ENCODE measurements at regions not wholly inside any gene's neighbourhood (a gene's known extent, or its start where the extent isn't known, plus 50 kb on each side); places are given as distances from the start of the nearest gene placed in this dataset.
A peak's percentile ranks its signal among the peaks of the same experiment; 100 is the strongest.

- intact Hi-C loops (cut with DNase I): no loop called here
- no peak for TF ChIP-seq CTCF (IDR thresholded peaks at IDR 0.05; ENCODE audit: borderline replicate concordance, extremely low read depth, insufficient read depth)
- no peak for FAIRE-seq
- Histone ChIP-seq H3K36me3 (ENCODE audit: control insufficient read depth in 2 of 3, insufficient read depth in 3 of 3, low read length in 3 of 3) (no peaks in the 10 kb centered on the region), H3K9me3 (ENCODE audit: control insufficient read depth in 2 of 3, insufficient read depth in 1 of 3, low read length in 3 of 3) (no peaks in the 10 kb centered on the region), H3K4me1 (ENCODE audit: control insufficient read depth in 2 of 3, insufficient read depth in 2 of 3, low read depth in 1 of 3, low read length in 3 of 3) (peaks cover 0 to 10% (median 3%) of the 10 kb centered on the region in 3 donors), H3K27ac (ENCODE audit: low read depth in 2 of 2, low read length in 2 of 2) (no peak overlapping the region), H3K27me3 (ENCODE audit: control insufficient read depth, insufficient read depth, low read length) (no peaks in the 10 kb centered on the region), H3K9ac (ENCODE audit: low read length in 3 of 3) (no peak overlapping the region), H3K4me3 (ENCODE audit: low read length in 3 of 3) (no peak overlapping the region)
- no peak for DNase-seq
These were observed 295.4 kb upstream of the STXBP5 start for GRCh38 chr6:146908786-146909185.

- Histone ChIP-seq H3K27me3 (ENCODE audit: control insufficient read depth, insufficient read depth, low read length) (no peaks in the 10 kb centered on the region), H3K9ac (ENCODE audit: low read length in 3 of 3) (no peak overlapping the region), H3K4me3 (ENCODE audit: low read length in 3 of 3) (no peak overlapping the region), H3K9me3 (ENCODE audit: control insufficient read depth in 2 of 3, insufficient read depth in 1 of 3, low read length in 3 of 3) (no peaks in the 10 kb centered on the region), H3K4me1 (ENCODE audit: control insufficient read depth in 2 of 3, insufficient read depth in 2 of 3, low read depth in 1 of 3, low read length in 3 of 3) (peaks cover 0 to 12% (median 5%) of the 10 kb centered on the region in 3 donors), H3K36me3 (ENCODE audit: control insufficient read depth in 2 of 3, insufficient read depth in 3 of 3, low read length in 3 of 3) (no peaks in the 10 kb centered on the region), H3K27ac (ENCODE audit: low read depth in 2 of 2, low read length in 2 of 2) (no peak overlapping the region)
- FAIRE-seq: no peak
- intact Hi-C loops (cut with DNase I): no loop called here
- peak in 2 of 5 donors; percentile 43 to 55 for DNase-seq
- no peak for TF ChIP-seq CTCF (IDR thresholded peaks at IDR 0.05; ENCODE audit: borderline replicate concordance, extremely low read depth, insufficient read depth)
These were observed 294.8 kb upstream of the STXBP5 start for GRCh38 chr6:146909376-146909775.

- Histone ChIP-seq H3K9ac (ENCODE audit: low read length in 3 of 3) (no peak overlapping the region), H3K27ac (ENCODE audit: low read depth in 2 of 2, low read length in 2 of 2) (no peak overlapping the region), H3K27me3 (ENCODE audit: control insufficient read depth, insufficient read depth, low read length) (no peaks in the 10 kb centered on the region), H3K9me3 (ENCODE audit: control insufficient read depth in 2 of 3, insufficient read depth in 1 of 3, low read length in 3 of 3) (no peaks in the 10 kb centered on the region), H3K4me3 (ENCODE audit: low read length in 3 of 3) (no peak overlapping the region), H3K4me1 (ENCODE audit: control insufficient read depth in 2 of 3, insufficient read depth in 2 of 3, low read depth in 1 of 3, low read length in 3 of 3) (peaks cover 0 to 16% (median 8%) of the 10 kb centered on the region in 3 donors), H3K36me3 (ENCODE audit: control insufficient read depth in 2 of 3, insufficient read depth in 3 of 3, low read length in 3 of 3) (no peaks in the 10 kb centered on the region)
- no peak for TF ChIP-seq CTCF (IDR thresholded peaks at IDR 0.05; ENCODE audit: borderline replicate concordance, extremely low read depth, insufficient read depth)
- intact Hi-C loops (cut with DNase I): no loop called here
- DNase-seq (no peak), FAIRE-seq (no peak)
These were observed 294.3 kb upstream of the STXBP5 start for GRCh38 chr6:146909886-146910285.

- intact Hi-C loops (cut with DNase I): no loop called here
- Histone ChIP-seq H3K27me3 (ENCODE audit: control insufficient read depth, insufficient read depth, low read length) (no peaks in the 10 kb centered on the region), H3K9ac (ENCODE audit: low read length in 3 of 3) (no peak overlapping the region), H3K4me3 (ENCODE audit: low read length in 3 of 3) (no peak overlapping the region), H3K4me1 (ENCODE audit: control insufficient read depth in 2 of 3, insufficient read depth in 2 of 3, low read depth in 1 of 3, low read length in 3 of 3) (peaks cover 0 to 16% (median 8%) of the 10 kb centered on the region in 3 donors), H3K27ac (ENCODE audit: low read depth in 2 of 2, low read length in 2 of 2) (no peak overlapping the region), H3K36me3 (ENCODE audit: control insufficient read depth in 2 of 3, insufficient read depth in 3 of 3, low read length in 3 of 3) (no peaks in the 10 kb centered on the region), H3K9me3 (ENCODE audit: control insufficient read depth in 2 of 3, insufficient read depth in 1 of 3, low read length in 3 of 3) (no peaks in the 10 kb centered on the region)
- FAIRE-seq (no peak), DNase-seq (no peak)
- TF ChIP-seq CTCF (IDR thresholded peaks at IDR 0.05; ENCODE audit: borderline replicate concordance, extremely low read depth, insufficient read depth): no peak
These were observed 293.6 kb upstream of the STXBP5 start for GRCh38 chr6:146910611-146911010.
